SU-DHL-6 (cell line): ENCODE measurements at regions not wholly inside any gene's neighbourhood (a gene's known extent, or its start where the extent isn't known, plus 50 kb on each side); places are given as distances from the start of the nearest gene placed in this dataset.

Experiments used
- EZH2phosphoT487 ChIP-seq: fragments of 200-600 bp; sonication (generic), shearing (Covaris generic); conservative IDR thresholded peaks from 2 replicates; pipeline ENCODE4 v1.6.1; 2018; ENCODE audit warnings: mild to moderate bottlenecking, antibody characterized with exemption, low read length, moderate library complexity, mixed read lengths
- TF ChIP-seq, protein P1 (sequence below): fragments of 200-600 bp; sonication (generic); IDR thresholded peaks from one replicate; pipeline ENCODE4 v1.5.1; 2017; ENCODE audit warnings: antibody characterized with exemption, mild to moderate bottlenecking, low read length, moderate library complexity; ENCODE audit not compliant: insufficient read depth, poor library complexity, severe bottlenecking

DNA sequence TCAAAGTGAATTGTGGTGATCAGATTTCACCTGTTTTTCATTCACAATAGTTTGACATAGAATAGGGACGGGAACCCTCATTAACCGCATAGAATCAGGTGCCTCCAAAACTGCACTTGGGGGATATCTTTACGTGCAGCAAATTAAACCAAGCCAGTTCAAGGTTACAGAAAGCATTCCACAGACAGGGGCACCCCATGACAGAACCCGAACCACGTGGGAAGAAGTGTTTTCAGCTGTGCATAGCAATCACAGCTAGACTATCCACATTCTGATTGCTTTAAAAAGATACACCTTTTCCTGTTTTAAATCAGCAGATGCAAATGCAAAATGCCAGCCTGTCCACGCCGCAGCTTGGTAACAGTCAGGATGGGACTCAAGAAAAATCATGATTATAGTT lies 205.8 kb downstream of the ANAPC1 start:
- TF ChIP-seq, protein P1, sequence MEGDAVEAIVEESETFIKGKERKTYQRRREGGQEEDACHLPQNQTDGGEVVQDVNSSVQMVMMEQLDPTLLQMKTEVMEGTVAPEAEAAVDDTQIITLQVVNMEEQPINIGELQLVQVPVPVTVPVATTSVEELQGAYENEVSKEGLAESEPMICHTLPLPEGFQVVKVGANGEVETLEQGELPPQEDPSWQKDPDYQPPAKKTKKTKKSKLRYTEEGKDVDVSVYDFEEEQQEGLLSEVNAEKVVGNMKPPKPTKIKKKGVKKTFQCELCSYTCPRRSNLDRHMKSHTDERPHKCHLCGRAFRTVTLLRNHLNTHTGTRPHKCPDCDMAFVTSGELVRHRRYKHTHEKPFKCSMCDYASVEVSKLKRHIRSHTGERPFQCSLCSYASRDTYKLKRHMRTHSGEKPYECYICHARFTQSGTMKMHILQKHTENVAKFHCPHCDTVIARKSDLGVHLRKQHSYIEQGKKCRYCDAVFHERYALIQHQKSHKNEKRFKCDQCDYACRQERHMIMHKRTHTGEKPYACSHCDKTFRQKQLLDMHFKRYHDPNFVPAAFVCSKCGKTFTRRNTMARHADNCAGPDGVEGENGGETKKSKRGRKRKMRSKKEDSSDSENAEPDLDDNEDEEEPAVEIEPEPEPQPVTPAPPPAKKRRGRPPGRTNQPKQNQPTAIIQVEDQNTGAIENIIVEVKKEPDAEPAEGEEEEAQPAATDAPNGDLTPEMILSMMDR = no peak
- no peak for TF ChIP-seq EZH2phosphoT487
